GM18870 (cell line): ENCODE measurements at regions not wholly inside any gene's neighbourhood (a gene's known extent, or its start where the extent isn't known, plus 50 kb on each side); places are given as distances from the start of the nearest gene placed in this dataset.

Experiments used
- ATAC-seq: cut with Tn5 transposase; IDR thresholded peaks from one replicate; pipeline ENCODE4 v1.9.1; 2021; ENCODE audit warnings: moderate library complexity; ENCODE audit not compliant: unreplicated experiment

GRCh38 chr12:28814246-28814645 lies 334.8 kb upstream of the FAR2 start:
- no peak for ATAC-seq

GRCh38 chr12:28817524-28817923 lies 331.6 kb upstream of the FAR2 start:
- ATAC-seq, result no peak

GRCh38 chr12:28824193-28824846 lies 324.8 kb upstream of the FAR2 start:
- no peak for ATAC-seq

GRCh38 chr12:28824849-28825248 lies 324.2 kb upstream of the FAR2 start:
- ATAC-seq, result no peak

GRCh38 chr12:28826766-28827165 lies 322.3 kb upstream of the FAR2 start:
- ATAC-seq, result no peak

- ATAC-seq, result no peak
Measured at GRCh38 chr12:28827861-28828260, 321.2 kb upstream of the FAR2 start.

GRCh38 chr12:28828318-28828717 lies 320.8 kb upstream of the FAR2 start:
- no peak for ATAC-seq

- ATAC-seq, result no peak
Measured at GRCh38 chr12:28830491-28830890, 318.6 kb upstream of the FAR2 start.

- no peak for ATAC-seq
Measured at GRCh38 chr12:28844718-28845117, 304.4 kb upstream of the FAR2 start.

- ATAC-seq, result no peak
Measured at GRCh38 chr12:28851781-28852180, 297.3 kb upstream of the FAR2 start.

- no peak for ATAC-seq
Measured at GRCh38 chr12:28855761-28856310, 293.2 kb upstream of the FAR2 start.

- ATAC-seq, result no peak
Measured at GRCh38 chr12:28857369-28857768, 291.7 kb upstream of the FAR2 start.

GRCh38 chr12:28859551-28859950 lies 289.5 kb upstream of the FAR2 start:
- ATAC-seq, result no peak

GRCh38 chr12:28865776-28866175 lies 283.3 kb upstream of the FAR2 start:
- ATAC-seq, result no peak

- no peak for ATAC-seq
Measured at GRCh38 chr12:28866296-28866695, 282.8 kb upstream of the FAR2 start.

GRCh38 chr12:28866715-28867503 lies 282.2 kb upstream of the FAR2 start:
- ATAC-seq, result no peak

GRCh38 chr12:28868414-28868813 lies 280.7 kb upstream of the FAR2 start:
- ATAC-seq, result no peak

- ATAC-seq, result no peak
Measured at GRCh38 chr12:28869197-28869596, 279.9 kb upstream of the FAR2 start.

GRCh38 chr12:28870839-28871440 lies 278.1 kb upstream of the FAR2 start:
- ATAC-seq, result no peak

GRCh38 chr12:28872654-28873268 lies 276.3 kb upstream of the FAR2 start:
- no peak for ATAC-seq

- no peak for ATAC-seq
Measured at GRCh38 chr12:28874758-28875157, 274.3 kb upstream of the FAR2 start.
